Omental fat pad (tissue), 3 donors: ENCODE measurements at regions not wholly inside any gene's neighbourhood (a gene's known extent, or its start where the extent isn't known, plus 50 kb on each side); places are given as distances from the start of the nearest gene placed in this dataset.

Source experiments
- ATAC-seq: fragments of 150-250 bp; one replicate; pipeline ENCODE4 v1.9.1; 2016; ENCODE audit warnings: mild to moderate bottlenecking, moderate library complexity; ENCODE audit not compliant: low FRiP score
- DNase-seq: peaks from one replicate; pipeline ENCODE4 v3.0.0-alpha.2; 2019; ENCODE audit warnings: low spot score
- TF ChIP-seq, protein P1 (sequence below), 3 donors: fragments of 450-650 bp; IDR thresholded peaks; one replicate each; pipeline ENCODE4 v1.5.1; 2016 to 2017; ENCODE audit warnings: antibody characterized with exemption in 3 of 3, mild to moderate bottlenecking in 3 of 3, moderate library complexity in 2 of 3

DNA sequence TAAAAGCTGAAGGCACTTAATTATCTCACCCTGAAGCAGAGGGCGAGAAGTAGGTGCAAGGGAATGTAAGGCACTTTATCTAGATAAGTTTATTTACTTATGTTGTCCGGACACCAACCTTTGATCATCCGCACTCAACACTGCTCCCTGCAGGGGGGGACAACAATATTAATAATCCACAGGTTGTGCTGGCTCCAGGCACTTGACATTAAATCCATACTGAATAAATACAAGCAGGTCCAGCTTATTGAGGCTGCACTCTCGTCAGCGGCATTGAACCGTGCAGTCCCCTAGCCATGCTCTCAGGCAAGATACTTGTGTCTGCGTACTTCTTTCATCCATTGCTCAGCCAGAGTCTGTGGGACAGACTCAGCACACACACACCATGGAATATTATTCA lies 374.5 kb upstream of the NBEA start:
- ATAC-seq: no peak
- TF ChIP-seq, protein P1, sequence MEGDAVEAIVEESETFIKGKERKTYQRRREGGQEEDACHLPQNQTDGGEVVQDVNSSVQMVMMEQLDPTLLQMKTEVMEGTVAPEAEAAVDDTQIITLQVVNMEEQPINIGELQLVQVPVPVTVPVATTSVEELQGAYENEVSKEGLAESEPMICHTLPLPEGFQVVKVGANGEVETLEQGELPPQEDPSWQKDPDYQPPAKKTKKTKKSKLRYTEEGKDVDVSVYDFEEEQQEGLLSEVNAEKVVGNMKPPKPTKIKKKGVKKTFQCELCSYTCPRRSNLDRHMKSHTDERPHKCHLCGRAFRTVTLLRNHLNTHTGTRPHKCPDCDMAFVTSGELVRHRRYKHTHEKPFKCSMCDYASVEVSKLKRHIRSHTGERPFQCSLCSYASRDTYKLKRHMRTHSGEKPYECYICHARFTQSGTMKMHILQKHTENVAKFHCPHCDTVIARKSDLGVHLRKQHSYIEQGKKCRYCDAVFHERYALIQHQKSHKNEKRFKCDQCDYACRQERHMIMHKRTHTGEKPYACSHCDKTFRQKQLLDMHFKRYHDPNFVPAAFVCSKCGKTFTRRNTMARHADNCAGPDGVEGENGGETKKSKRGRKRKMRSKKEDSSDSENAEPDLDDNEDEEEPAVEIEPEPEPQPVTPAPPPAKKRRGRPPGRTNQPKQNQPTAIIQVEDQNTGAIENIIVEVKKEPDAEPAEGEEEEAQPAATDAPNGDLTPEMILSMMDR (IDR thresholded peaks at IDR 0.05): no peak
- no peak for DNase-seq

- TF ChIP-seq, protein P1 (IDR thresholded peaks at IDR 0.05): no peak
- DNase-seq (no peak), ATAC-seq (no peak)
These were observed 371.2 kb upstream of the NBEA start for GRCh38 chr13:34570698-34571353.

GRCh38 chr13:34571716-34572115 lies 370.4 kb upstream of the NBEA start:
- TF ChIP-seq, protein P1 (IDR thresholded peaks at IDR 0.05): no peak
- DNase-seq (no peak), ATAC-seq (no peak)

DNA sequence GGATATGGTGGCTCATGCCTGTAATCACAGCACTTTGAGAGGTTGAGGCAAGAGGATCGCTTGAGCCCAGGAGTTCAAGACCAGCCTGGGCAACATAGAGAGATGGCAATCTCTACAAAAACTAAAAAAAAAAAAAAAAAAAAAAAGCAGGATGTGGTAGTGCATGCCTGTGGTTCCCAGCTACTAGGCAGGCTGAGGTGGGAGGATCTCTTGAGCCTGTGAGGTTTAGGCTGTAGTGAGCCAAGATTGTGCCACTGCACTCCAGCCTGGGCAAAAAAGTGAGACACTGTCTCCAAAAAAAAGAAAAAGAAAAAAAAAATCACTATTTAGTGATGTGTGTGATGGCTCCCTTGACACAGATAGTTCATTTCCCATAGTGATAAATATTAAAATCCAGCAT lies 365.0 kb upstream of the NBEA start:
- ATAC-seq (no peak), DNase-seq (no peak)
- TF ChIP-seq, protein P1 (IDR thresholded peaks at IDR 0.05): no peak

DNA sequence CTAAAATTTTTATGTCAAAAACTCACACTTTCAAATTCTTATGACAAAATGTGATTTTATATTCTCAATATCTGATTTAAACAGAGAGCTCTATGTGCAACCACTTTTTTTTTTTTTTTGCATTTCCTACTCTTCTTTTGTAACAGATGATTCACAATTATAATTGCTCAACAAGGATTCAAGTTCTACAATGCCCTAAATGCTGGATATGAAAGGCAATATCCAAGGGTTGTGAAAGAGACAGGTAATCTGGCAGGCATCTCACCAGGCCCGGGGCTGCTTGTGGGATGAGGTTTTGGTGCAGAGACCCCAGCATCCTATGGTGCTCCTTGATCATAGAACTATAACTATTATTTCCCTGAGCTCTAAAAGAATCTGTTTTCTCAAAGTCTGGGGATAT lies 363.6 kb upstream of the NBEA start:
- peak; percentile 45 for ATAC-seq
- no peak for DNase-seq
- TF ChIP-seq, protein P1 (IDR thresholded peaks at IDR 0.05): no peak

DNA sequence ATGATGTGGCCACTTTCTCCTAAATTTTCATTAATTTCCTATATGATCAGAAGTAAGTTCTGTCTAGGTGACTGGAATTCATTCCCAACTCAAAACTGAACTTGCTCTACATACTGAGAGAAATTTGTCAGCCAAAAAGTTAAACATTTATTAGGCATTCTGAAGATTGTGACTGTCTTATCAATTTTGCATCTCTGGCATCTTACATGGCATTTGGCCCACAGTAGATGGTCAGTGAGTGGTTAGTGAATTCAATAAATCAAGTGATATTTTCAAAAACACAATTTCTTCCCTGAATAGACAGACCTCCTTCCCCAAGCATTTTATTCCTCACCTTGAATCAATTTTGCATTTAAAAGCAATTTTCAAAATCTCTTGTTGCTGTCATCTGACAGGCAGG lies 363.2 kb upstream of the NBEA start:
- TF ChIP-seq, protein P1 (IDR thresholded peaks at IDR 0.05): no peak
- no peak for DNase-seq
- ATAC-seq: no peak

- no peak for ATAC-seq
- TF ChIP-seq, protein P1 (IDR thresholded peaks at IDR 0.05): no peak
- DNase-seq: no peak
These were observed 358.9 kb upstream of the NBEA start for GRCh38 chr13:34583181-34583580.
